ENCODE measurements at regions not wholly inside any gene's neighbourhood (a gene's known extent, or its start where the extent isn't known, plus 50 kb on each side); places are given as distances from the start of the nearest gene placed in this dataset.

- TF ChIP-seq, protein P1, sequence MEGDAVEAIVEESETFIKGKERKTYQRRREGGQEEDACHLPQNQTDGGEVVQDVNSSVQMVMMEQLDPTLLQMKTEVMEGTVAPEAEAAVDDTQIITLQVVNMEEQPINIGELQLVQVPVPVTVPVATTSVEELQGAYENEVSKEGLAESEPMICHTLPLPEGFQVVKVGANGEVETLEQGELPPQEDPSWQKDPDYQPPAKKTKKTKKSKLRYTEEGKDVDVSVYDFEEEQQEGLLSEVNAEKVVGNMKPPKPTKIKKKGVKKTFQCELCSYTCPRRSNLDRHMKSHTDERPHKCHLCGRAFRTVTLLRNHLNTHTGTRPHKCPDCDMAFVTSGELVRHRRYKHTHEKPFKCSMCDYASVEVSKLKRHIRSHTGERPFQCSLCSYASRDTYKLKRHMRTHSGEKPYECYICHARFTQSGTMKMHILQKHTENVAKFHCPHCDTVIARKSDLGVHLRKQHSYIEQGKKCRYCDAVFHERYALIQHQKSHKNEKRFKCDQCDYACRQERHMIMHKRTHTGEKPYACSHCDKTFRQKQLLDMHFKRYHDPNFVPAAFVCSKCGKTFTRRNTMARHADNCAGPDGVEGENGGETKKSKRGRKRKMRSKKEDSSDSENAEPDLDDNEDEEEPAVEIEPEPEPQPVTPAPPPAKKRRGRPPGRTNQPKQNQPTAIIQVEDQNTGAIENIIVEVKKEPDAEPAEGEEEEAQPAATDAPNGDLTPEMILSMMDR (IDR thresholded peaks at IDR 0.05; ENCODE audit: insufficient read depth, low read length, poor library complexity, severe bottlenecking) = no peak
- no peak for TF ChIP-seq EZH2phosphoT487 (conservative IDR thresholded peaks at IDR 0.05; ENCODE audit: low read length)
Measured at GRCh38 chr3:174337227-174337626, 521.9 kb upstream of the NAALADL2 start.
